ENCODE measurements at regions not wholly inside any gene's neighbourhood (a gene's known extent, or its start where the extent isn't known, plus 50 kb on each side); places are given as distances from the start of the nearest gene placed in this dataset.

DNA sequence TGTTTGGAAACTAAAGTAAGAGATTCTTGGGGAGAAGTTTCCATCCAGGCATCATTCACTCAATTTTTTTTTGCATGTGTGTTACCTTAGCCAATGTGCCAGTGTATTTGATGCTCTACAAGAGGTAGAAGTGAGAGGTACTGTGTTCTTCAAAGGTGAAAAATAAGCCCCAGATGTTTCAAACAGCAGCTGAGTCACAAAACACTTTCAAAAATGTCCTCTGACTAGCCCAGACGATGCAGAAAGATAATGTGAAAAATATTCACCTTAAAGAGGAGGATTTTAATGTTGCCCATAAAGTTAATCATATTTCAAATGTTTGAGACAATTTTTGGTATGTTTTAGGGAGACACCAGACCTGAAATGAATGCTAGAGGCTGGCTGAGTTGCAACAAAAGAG lies 107.7 kb upstream of the RASGRP1 start:
- DNase-seq (ENCODE audit: low spot score), result no peak

DNA sequence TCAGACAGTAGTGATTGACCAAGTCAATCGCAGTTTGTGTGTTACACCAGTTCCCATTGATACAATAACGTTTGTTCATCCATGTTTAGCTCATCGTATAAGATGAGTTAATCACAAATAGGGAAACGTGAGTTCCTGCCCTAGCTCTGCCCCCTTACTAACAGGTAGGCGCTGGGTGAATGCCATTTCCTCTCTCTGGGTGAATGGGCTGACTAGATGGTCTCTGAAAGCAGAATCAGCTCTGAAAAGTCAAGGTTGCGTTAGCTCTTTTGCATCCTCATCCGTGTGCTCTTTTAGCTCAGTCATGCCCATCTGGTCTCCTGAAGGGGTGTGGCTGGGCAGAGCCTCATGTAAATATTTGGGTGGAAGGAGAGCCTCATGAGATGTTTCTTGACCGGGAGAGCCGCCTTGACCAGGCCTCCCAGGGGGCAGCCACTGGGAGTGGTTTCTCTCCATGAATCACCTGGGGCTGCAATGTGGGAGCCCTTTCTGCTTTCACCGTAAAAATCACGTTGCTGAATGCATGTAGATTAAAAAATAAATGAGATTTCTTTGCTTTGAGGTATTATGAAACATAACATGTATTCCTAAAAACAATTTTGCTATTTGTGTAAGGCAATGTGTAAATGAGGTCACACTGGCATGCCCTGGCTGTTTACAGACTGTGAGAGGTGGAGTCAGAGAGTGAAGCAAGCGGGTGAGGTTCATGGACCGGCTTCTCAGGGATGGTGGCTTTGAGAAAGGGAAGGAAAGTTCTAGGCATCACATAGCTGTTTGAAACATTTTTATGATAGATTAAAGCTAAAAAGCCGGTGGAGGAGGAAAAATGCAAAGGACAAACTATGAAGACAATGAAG lies 108.4 kb upstream of the RASGRP1 start:
- DNase-seq (ENCODE audit: low spot score), result no peak

DNA sequence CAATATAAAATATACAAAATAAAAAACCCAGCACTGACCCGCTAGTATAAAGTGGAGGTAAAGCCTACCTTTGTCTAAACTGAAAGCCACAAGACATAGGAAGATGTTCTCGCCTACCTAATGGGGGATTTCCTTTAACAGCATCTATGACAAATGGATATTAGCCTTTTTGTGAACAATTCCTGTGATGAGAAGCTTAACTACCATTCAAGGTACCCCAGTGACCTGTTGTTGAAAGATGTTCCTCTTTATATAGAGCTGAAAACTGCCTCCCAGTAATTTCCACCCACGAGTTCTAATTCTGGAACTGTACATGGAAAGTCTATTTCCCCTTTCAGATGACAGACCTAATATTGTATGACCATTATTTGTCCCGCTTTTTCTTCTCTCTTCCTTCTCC lies 109.8 kb upstream of the RASGRP1 start:
- no peak for DNase-seq (ENCODE audit: low spot score)

DNA sequence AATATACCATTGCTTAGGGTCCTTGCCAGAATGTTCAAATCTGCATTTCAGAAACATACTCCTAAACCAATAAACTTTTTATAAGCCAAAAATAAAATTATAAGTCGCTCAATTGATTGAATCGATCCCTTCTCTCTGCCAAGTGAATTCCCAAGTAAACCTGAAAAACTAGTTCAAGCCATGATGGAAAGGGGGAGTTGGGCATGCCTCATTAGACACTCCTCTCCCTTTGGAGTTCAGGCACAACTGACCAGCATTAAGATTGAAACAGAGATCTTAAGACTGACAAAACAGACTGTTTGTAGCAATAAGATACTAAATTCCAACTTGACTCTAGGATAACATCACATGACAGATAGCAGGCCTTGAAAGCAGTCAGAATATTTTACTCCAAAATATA lies 113.7 kb upstream of the RASGRP1 start:
- no peak for DNase-seq (ENCODE audit: low spot score)

DNA sequence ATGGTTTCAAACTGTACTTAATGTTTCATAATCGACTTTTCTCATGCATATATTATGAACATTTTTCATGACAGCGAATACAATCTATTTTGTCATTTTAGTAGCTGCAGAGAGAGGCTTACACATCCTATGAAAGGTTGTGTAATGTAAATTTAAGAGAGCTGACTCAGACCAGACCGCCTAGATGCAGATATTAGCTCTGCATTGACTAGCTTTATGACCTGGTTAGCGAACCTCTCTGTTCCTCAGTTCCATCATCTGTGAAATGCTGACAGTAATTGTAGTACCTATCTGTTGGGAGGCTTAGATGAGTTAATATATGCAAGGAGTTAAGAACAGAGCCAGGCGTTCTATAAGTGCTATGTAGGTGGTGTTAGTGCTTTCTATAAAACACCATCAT lies 116.2 kb upstream of the RASGRP1 start:
- no peak for DNase-seq (ENCODE audit: low spot score)

DNA sequence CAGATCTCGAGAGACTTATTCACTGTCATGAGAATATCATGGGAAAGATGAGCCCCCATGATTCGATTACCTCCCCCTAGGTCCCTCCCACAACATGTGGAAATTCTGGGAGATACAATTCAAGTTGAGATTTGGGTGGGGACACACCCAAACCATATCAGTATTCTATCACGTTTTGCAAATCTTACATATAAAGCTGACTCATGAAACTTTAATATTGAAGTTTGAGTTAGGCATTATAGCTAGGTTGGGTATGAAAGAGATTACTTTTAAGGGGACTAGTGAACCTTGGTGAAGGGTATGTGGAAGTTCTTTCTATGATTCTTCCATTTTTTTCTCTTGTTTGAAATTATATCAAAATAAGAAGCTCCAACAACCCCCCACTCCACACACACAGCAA lies 117.7 kb upstream of the RASGRP1 start:
- DNase-seq (ENCODE audit: low spot score), result no peak

DNA sequence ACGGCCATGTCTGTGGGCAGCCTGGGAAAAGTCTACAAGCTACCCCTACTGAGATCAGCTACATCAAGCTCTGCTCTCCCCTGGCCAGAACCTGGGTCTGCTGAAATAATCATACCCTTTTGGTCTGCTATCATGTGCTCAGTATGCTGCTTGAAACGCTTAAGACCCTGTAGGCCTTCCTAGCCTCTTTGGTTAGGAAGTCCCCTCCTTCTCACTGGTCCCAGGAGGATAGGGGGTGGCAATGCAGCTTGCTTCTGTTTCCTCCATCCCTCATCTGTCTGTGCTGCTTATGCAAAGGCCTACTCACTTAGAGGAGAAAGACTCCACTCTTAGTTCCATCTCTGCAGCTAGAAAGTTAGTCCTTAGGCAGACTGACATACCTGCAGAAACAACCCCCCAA lies 118.2 kb upstream of the RASGRP1 start:
- DNase-seq (ENCODE audit: low spot score), result no peak

DNA sequence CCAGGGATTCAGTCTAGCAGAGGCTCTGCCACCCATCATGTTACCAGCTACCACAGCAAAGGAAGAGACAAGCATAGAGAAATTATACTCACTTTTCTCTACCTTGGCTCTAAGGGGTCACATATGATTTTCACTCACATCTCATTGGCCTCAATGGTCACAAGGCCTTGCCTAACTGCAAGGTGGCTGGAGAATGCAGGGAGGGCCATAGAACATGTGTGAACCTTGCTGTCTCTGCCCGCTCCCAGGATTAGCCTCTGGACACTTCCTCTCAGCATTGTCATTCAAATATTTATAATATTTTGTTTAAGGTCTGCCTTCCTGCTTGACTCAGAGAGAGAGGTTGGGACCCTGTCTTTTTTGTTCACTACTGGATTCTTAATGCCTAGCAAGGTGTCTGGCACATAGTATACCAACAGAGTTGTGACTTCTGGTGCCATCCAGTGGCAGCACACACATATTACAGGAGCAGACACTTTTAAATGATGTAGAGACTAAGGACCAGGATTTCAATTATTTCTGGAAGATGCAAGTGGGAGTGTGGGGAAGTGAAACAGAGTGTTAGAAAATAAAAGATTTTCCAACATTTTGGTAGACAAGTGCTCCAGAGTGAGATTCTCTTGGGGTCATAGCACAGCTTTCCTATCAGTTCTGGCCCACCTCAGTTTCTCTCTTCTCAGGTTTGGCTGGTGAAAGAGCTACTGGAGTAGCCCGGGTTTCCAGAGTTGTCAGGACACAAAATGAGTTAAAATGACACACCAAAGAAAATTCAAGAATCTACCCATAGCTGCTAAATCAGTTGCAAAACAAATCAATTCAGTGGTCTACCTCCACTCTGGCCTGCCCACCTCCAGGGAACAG lies 119.0 kb upstream of the RASGRP1 start:
- peak; percentile 52 for DNase-seq (ENCODE audit: low spot score)

DNA sequence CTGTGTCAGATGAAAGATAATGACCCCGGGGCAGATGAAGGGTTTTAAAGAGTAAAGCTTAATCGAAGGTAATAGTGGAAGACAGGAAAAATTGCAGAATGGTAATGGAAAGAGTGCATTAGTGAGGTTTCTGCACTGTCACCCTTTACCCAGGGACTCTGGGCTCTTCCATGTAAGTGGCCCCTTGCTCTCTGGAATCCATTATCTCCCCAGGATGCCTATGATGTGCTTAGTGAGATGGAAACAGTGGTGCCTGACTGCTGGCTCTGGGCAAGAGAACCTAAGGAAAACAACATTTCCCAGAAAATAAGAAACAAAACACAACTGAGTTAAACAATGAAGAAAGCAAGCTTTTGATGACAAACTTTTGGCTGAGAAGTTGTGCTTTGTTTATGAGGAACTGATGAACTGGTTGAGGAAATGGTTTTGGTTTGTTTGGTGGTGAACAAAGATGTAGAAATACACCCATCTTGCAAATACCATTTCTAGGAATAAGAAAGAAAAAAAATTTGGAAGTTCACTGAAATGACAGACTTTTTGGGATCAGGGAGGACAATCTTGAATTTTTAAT lies 119.9 kb upstream of the RASGRP1 start:
- DNase-seq (ENCODE audit: low spot score), result no peak

DNA sequence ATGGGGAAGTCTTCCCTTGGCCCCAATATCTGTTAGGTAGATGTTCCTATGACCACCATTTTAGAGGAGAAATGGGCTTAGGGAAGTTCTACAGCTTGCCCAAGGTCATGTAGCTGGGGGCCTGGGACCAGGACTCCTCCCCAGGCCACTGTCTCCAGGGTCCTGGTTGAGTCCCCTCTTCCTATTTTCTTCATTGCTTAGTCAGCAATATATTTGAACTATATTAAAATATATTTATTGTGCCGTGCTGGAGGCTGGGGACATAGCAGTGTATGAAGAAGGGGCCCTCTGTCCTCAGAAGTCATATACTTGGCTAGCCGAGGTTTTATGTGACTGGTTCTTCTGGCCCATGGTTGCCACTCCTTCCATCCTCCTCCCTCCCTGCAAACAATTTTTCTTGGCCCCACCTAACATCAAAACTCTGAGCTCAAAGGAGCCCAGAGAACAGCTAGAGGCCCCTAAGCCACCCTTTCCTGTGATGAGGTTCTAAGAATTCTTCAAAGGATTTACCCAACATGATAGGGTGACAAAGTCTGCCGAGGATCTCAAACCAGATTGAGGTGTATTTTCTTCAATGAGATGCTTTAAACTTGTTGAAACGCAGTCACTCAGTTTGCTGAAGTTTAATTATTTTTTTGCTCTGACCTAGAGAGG lies 121.2 kb upstream of the RASGRP1 start:
- no peak for DNase-seq (ENCODE audit: low spot score)

DNA sequence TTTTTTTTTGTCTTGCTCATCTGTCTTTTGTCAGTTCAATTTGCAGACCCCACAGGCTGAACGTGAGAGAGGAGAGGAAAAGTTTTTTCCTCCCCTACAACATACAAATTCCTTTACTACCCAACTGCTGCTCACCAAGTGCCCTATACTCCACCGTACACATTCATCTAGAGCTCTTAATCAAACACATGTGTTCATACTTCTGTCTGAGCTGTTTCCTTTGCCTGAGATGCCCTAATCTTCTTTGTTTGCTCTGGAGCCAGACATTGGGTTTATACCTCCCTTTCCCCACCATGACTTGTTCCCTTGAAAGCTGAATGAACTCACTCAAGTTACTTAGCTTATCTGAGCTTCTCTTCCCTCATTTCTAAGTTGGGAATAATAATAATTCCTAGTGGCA lies 122.7 kb upstream of the RASGRP1 start:
- no peak for DNase-seq (ENCODE audit: low spot score)

DNA sequence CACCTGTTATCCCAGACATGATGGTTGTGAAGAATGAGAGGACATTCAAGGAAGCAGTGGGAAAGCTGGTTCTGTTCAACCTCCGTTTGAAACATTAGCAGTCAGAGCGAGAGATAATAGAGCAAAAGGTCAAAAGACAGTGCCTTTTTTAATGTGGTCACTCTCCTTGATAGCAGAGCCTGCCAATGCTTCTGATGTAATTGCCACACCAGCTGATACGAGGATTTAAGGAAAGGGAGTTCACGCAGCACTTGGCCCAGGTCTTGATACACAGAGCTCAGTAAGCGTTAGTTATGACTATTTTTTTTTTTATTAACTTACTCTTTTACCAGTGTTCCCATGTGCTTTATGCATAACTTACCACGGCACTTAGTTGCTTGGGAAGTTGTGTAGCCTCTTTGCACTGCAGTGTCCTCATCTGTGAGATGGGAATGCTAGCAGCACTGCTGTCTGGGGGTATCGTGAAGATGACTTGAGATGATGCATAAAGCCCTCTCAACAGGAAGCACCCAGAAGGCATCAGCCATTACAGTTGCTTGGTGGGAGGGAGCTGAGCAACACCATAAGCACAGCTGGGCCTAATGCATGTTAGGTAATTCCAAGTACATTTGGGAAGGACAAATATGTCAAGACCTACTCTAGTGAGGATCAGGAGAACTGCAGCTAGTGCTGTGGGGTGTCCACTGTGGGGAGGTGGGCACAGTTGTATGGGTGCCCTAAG lies 123.3 kb upstream of the RASGRP1 start:
- DNase-seq (ENCODE audit: low spot score), result peak; percentile 68

DNA sequence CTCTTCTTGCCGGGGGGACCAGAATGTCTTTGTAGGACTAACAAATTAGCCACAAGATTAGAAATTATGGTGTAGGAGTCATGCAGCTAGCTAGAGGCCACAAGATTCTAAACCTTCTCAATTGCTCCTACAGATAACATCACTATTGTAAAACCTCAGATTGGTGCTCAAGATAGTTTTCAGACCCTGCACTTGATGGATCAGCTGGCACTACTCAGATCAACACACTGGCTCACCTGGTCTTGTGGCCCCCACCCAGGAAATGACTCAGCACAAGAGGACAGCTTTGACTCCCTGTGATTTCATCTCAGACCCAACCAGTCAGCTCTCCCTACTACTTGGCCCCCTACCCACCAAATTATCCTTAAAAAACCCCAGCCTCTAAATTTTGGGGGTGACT lies 124.1 kb upstream of the RASGRP1 start:
- DNase-seq (ENCODE audit: low spot score), result no peak

DNA sequence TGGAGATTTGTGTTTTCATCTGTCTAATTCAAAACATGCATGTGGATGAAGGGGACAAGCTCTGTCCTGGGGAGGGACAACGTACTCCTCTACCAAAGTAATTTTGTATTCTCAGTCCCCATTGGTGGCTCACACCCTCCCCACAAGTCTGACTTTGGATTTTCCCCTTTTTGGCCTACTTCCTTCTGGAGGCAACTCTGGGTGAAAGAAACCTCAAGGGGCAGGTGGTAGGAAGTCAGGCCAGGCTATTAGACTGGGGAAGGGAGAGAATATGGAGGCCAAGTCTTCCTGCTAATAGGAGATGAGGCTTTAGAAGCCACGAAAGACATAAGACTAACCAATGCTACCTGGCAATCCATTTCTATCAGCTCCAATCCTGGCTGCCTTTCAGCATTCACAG lies 124.9 kb upstream of the RASGRP1 start:
- no peak for DNase-seq (ENCODE audit: low spot score)

DNA sequence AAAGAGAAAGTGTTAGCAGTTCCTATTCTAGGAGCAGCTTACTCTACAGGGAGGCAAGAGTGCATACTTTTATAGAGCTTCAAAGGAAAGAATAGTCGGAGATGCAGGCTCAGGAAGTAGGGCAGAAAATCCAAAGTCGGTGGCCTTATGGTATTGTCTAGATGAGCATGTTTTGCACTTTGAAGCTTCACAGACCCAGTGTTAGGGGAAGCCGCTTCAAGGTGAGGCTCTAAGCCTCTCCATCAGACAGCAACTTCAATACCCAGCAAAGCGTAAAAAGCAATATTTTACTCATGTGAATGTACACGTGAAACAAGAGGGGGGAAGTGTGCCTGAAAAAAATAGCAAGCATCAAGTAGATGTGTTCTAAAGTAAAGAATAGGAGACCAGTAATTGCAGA lies 125.6 kb upstream of the RASGRP1 start:
- DNase-seq (ENCODE audit: low spot score), result no peak

DNA sequence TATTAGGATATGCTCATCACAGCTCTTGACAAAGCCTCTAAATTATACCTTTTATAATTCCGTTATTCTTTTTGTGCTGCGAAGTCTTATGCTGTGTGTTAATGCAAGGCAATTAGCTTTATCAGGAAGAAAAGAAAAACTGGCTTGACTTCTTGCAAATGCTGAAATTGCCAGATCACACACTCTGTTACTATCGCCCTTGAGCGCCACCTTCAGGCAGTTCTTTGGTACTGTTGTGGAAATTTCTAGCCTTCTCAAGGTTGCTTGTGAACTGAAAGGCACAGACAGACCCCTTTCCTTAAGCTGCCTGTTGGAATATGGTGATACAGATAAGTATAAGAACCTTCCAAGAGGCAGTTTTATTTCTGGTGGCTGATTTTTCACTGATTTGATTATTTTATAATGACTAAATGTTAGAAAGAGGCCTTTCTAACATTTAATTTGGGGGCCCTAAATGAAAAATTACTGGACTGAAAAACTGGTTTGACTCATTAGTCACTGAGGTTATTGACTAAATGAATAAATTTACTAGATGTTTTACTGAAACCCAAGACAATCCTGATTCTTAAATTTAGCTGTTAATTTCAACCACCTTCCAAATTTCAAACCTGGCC lies 126.2 kb upstream of the RASGRP1 start:
- peak; percentile 82 for DNase-seq (ENCODE audit: low spot score)

DNA sequence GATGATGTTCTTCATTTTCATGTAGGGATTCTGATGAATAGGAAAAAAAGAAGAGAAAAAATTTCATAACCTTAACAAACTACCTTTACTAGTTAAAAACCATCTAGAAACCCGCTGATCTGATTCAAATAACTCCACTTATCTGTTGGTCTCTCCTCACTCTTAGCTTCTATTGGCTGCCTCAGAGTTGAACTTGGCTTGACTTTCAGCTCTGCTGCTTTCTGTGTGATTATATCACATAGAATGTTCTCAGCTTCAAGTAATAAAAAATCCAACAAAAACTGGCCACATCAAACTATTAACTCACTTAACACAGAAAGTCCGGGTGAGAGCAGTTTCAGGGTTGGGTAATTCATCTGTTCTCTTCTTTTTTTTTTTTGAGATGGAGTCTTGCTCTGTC lies 126.8 kb upstream of the RASGRP1 start:
- peak; percentile 73 for DNase-seq (ENCODE audit: low spot score)

DNA sequence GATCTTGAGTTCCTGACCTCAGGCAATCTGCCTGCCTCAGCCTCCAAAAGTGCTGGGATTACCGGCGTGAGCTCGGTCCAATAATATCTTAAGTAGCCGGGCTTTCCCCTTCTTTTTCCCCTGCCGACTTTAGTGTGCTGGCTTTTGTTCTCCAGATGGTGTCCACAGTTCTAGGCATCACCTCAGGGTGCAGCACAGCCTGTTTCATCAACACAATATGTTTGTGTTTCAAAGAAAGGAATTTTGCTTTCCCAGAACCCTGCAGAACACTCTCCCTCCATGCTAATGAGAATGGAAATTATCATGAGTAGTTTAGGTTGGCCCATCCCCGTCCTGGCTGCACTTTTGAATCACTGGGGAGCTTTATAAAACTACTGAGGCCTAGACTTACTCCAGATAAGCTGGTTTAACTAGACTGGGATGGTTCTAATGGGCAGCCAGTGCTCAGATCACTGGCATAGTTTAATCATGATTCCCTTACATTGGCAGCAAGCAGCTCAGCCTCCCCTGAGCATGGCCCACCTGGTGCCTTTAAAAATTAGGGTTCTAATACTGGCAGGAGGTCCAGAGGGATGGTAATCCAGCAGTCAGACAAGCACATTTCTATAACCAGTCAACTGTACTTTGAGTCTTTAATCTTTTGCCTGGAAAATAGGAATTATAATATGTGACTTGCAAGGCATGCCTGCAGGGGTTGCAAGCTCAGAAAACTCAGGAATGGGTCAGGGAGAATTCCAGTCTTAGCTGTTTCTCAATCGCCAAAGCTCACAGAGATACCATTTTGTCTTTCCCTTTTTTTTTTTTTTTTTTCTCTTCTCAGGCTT lies 127.6 kb upstream of the RASGRP1 start:
- DNase-seq (ENCODE audit: low spot score), result peak; percentile 39

DNA sequence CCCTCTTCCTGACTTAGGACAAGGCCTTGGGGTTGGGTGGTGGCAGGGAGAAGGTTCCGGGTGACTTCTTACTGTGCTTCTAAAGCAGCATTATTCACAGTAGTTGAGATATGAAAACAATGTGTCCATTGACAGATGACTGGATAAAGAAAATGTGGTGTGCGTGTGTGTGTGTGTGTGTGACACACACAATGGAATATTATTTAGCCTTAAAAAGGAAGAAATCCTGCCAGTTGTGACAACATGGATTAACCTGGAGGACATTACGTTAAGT lies 128.1 kb upstream of the RASGRP1 start:
- DNase-seq (ENCODE audit: low spot score), result no peak
